ENCODE measurements at regions not wholly inside any gene's neighbourhood (a gene's known extent, or its start where the extent isn't known, plus 50 kb on each side); places are given as distances from the start of the nearest gene placed in this dataset.

DNA sequence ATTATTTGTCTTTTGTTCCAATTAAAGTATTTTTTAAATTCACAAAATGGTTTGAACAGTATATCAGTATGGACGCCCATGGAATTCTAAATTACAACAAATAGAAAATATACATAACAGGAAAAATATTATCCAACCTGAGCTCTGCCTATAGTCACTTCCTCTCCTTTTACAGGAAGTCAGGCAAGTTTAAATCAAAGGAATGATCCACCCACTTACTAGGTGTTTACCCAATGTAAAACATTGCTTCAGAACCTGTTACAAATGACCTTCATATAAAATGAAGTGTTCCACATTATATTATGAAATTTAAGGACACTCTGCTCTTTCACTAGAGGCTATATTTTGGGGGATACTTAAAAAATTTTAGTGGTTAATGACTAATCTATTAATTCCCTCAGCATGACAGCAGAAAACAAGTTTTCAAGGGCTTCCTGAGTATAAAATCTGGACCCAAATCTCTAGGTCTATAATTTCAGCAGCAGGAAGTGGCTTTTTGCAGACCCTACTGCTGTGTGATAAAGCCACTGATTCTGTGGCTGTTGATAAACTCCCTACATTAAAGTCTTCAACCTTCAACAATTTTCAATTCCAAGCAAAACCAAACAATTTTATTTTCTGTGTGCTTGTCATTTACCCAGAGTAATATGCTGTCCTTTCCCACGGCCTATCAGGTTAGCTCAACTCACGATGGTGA, 722.6 kb downstream of the GATA3 start:
- Histone ChIP-seq H3K9me3 (replicated peaks in 1 of 11) (no peaks in the 10 kb centered on the region), H3K4me3 (no peak overlapping the region), H3K27me3 (no peaks in the 10 kb centered on the region), H4K20me1 (no peaks in the 10 kb centered on the region), H3K9ac (no peak overlapping the region), H3K36me3 (no peaks in the 10 kb centered on the region), H3K4me2 (no peak overlapping the region), H3K4me1 (no peaks in the 10 kb centered on the region), H3K27ac (no peak overlapping the region)
- no peak for TF ChIP-seq Cebpa-rat (IDR thresholded peaks at IDR 0.05)

DNA sequence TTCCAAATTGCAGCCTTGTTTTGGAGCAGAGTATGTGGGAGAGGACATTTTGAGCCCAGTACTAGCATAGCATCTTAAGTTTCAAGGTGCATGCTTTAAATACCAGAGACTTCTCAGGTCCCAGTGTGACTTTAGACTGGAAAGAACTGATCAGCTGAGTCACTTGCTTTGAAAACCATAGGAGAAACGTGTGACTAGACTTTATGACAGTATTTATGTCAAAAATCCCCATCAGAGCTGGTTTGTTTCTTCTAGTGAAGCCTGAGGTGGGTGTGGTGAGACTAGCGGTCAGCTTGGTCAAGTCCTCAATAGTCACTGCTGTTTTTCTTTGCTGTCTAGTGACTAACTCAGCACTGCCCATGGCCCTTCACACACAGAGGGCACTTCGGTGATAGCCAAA, 724.2 kb downstream of the GATA3 start:
- TF ChIP-seq Cebpa-rat (IDR thresholded peaks at IDR 0.05), result no peak
- Histone ChIP-seq H3K4me3 (no peak overlapping the region), H3K4me2 (no peak overlapping the region), H3K4me1 (no peaks in the 10 kb centered on the region), H3K36me3 (no peaks in the 10 kb centered on the region), H3K27ac (no peak overlapping the region), H3K9me3 (replicated peaks in 1 of 11) (no peaks in the 10 kb centered on the region), H3K9ac (no peak overlapping the region), H3K27me3 (no peaks in the 10 kb centered on the region), H4K20me1 (no peaks in the 10 kb centered on the region)

DNA sequence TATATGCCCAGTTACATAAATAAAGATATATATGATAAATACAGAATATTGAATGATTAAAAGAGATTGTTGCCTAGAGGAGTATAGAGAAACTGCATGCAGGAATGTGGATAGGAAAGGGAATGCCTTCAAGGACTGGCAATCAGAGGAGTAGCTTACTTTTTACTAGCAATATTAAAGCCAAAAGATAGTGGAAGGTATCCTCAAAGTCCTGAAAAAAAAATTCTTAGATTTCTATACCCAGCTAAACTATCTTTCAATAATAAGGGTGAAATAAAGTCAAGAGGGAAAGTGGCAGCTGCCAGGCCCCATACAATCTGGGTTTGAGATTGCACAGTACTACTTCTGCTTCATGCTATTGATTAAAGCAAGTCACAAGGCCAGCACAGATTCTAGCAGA, 733.2 kb downstream of the GATA3 start:
- H3K4me1 ChIP-seq, result no peaks in the 10 kb centered on the region
- H3K27ac ChIP-seq, result no peak overlapping the region
- H3K36me3 ChIP-seq, result no peaks in the 10 kb centered on the region
- TF ChIP-seq Cebpa-rat (IDR thresholded peaks at IDR 0.05), result no peak
- H3K9ac ChIP-seq, result no peak overlapping the region
- no peaks in the 10 kb centered on the region for H4K20me1 ChIP-seq
- no peak overlapping the region for H3K4me3 ChIP-seq
- H3K27me3 ChIP-seq, result no peaks in the 10 kb centered on the region
- H3K4me2 ChIP-seq, result no peak overlapping the region
- H3K9me3 ChIP-seq (replicated peaks in 1 of 11), result peaks cover 22 to 39% (median 29%) of the 10 kb centered on the region in 11 experiments

GRCh38 chr10:8790390-8790789, 735.9 kb downstream of the GATA3 start:
- no peaks in the 10 kb centered on the region for H3K27me3 ChIP-seq
- peaks cover 22 to 39% (median 31%) of the 10 kb centered on the region in 11 experiments for H3K9me3 ChIP-seq (replicated peaks in 1 of 11)
- no peaks in the 10 kb centered on the region for H3K4me1 ChIP-seq
- H3K4me3 ChIP-seq, result no peak overlapping the region
- no peak overlapping the region for H3K9ac ChIP-seq
- no peak for TF ChIP-seq Cebpa-rat (IDR thresholded peaks at IDR 0.05)
- H3K27ac ChIP-seq, result no peak overlapping the region
- H3K36me3 ChIP-seq, result no peaks in the 10 kb centered on the region
- no peaks in the 10 kb centered on the region for H4K20me1 ChIP-seq
- no peak overlapping the region for H3K4me2 ChIP-seq

DNA sequence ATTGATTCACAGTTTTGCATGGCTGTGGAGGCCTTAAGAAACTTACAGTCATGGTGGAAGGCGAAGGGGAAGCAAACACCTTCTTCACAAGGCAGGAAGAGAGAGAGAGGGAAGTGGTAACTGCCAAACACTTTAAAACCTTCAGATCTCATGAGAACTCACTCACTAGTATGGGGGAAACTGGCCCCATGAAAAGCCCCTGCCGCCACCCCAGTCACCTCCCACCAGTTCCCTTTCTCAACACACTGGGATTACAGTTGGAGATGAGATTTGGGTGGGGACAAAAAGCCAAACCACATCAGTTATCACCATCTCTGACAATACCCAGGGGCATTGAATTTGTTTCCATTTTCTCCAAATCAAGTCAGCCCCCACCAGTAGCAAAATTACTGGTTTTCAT, 740.4 kb downstream of the GATA3 start:
- Histone ChIP-seq H3K4me1 (no peaks in the 10 kb centered on the region), H3K4me3 (no peak overlapping the region), H3K36me3 (no peaks in the 10 kb centered on the region), H3K9me3 (replicated peaks in 1 of 11) (peaks cover 0 to 9% (median 0%) of the 10 kb centered on the region in 11 experiments; a peak in 1 of 22 replicates), H4K20me1 (no peaks in the 10 kb centered on the region), H3K4me2 (no peak overlapping the region; a peak in 1 of 22 replicates), H3K9ac (no peak overlapping the region), H3K27me3 (no peaks in the 10 kb centered on the region), H3K27ac (no peak overlapping the region)
- no peak for TF ChIP-seq Cebpa-rat (IDR thresholded peaks at IDR 0.05)

DNA sequence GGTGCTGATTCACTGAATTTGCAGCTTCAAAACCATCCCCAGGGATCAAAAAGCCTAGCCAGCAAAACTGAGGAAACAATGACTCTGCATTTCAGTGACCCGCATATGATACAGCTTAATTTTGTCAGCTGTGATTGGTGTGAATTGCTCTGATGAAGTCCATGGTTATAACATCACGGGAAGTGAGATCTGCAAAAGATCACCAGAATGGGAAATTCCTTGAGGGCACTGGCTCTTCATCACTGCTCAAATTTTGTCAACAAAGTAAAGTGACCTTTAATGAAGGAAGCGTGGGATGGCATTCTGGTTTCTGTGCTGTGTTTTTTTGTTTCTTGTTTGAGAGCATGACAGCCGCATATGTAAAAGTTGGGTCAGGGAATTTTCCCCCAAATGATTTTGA, 745.9 kb downstream of the GATA3 start:
- Histone ChIP-seq H4K20me1 (no peaks in the 10 kb centered on the region), H3K9ac (no peak overlapping the region), H3K9me3 (replicated peaks in 1 of 11) (peaks cover 0 to 6% (median 3%) of the 10 kb centered on the region in 11 experiments; a peak in 11 of 22 replicates), H3K36me3 (no peaks in the 10 kb centered on the region), H3K27me3 (no peaks in the 10 kb centered on the region), H3K27ac (no peak overlapping the region), H3K4me3 (no peak overlapping the region), H3K4me1 (no peaks in the 10 kb centered on the region), H3K4me2 (no peak overlapping the region)
- no peak for TF ChIP-seq Cebpa-rat (IDR thresholded peaks at IDR 0.05)

- Histone ChIP-seq H3K4me2 (no peak overlapping the region), H3K9ac (no peak overlapping the region), H3K27me3 (no peaks in the 10 kb centered on the region), H3K4me1 (no peaks in the 10 kb centered on the region), H4K20me1 (no peaks in the 10 kb centered on the region), H3K9me3 (replicated peaks in 1 of 11) (peaks cover 9 to 22% (median 13%) of the 10 kb centered on the region in 11 experiments; a peak in 18 of 22 replicates), H3K27ac (no peak overlapping the region), H3K36me3 (no peaks in the 10 kb centered on the region), H3K4me3 (no peak overlapping the region)
- TF ChIP-seq Cebpa-rat (IDR thresholded peaks at IDR 0.05), result no peak
These were observed 749.5 kb downstream of the GATA3 start for GRCh38 chr10:8803992-8804391.

- H3K27ac ChIP-seq, result no peak overlapping the region
- H3K9me3 ChIP-seq (replicated peaks in 1 of 11), result peaks cover 6 to 14% (median 7%) of the 10 kb centered on the region in 11 experiments; a peak in 18 of 22 replicates
- no peaks in the 10 kb centered on the region for H4K20me1 ChIP-seq
- no peaks in the 10 kb centered on the region for H3K4me1 ChIP-seq
- no peak overlapping the region for H3K4me2 ChIP-seq
- H3K9ac ChIP-seq, result no peak overlapping the region
- TF ChIP-seq Cebpa-rat (IDR thresholded peaks at IDR 0.05), result no peak
- H3K27me3 ChIP-seq, result no peaks in the 10 kb centered on the region
- no peak overlapping the region for H3K4me3 ChIP-seq
- H3K36me3 ChIP-seq, result no peaks in the 10 kb centered on the region
These were observed 756.2 kb downstream of the GATA3 start for GRCh38 chr10:8810677-8811076.

DNA sequence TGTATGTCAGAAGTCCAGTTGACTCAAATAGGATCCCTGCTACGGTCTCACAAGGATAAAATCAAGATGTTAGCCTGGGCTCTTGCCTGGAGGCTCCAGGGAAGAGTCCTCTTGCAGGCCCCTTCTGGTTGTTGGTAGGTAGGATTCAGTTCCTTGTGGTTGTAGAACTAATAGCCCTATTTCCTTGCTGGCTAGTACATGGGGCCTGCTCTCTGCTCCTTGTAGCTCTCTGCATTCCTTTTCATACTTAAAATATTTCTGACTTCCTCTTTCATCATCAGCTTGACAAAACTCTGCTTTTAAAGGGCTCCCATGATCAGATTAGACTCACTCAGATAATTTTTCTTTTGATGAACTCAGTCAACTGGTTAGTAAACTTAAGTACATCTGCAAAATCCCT, 756.7 kb downstream of the GATA3 start:
- Histone ChIP-seq H3K27ac (no peak overlapping the region), H3K4me1 (no peaks in the 10 kb centered on the region), H3K4me2 (no peak overlapping the region), H4K20me1 (no peaks in the 10 kb centered on the region), H3K9me3 (replicated peaks in 1 of 11) (peaks cover under 1 to 9% (median 1%) of the 10 kb centered on the region in 11 experiments; a peak in 15 of 22 replicates), H3K9ac (no peak overlapping the region), H3K27me3 (no peaks in the 10 kb centered on the region), H3K36me3 (no peaks in the 10 kb centered on the region), H3K4me3 (no peak overlapping the region)
- no peak for TF ChIP-seq Cebpa-rat (IDR thresholded peaks at IDR 0.05)

DNA sequence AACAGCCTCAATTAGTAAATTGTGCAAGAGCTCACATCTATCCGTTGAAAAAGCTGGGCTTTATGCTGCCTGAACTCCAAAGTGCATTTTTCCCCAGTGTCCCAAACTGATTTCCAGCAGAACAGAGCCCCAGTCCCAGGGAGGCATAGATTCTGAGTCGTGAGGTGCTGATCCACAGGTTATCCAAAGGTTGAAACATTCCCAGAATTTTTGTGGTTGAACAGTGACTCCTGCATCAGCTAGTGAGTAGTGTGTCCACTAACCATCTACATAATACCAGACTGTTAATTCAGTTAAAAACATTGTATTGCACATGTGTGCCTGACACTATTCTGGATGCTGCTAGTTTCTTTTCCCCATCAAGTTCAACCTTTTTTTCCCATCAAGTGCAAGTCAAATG, 761.5 kb downstream of the GATA3 start:
- H3K4me1 ChIP-seq, result no peaks in the 10 kb centered on the region
- H4K20me1 ChIP-seq, result no peaks in the 10 kb centered on the region
- H3K27me3 ChIP-seq, result no peaks in the 10 kb centered on the region
- H3K4me3 ChIP-seq, result no peak overlapping the region
- no peaks in the 10 kb centered on the region for H3K36me3 ChIP-seq
- no peak overlapping the region for H3K9ac ChIP-seq
- no peaks in the 10 kb centered on the region for H3K9me3 ChIP-seq (replicated peaks in 1 of 11)
- H3K4me2 ChIP-seq, result no peak overlapping the region
- no peak overlapping the region for H3K27ac ChIP-seq
- TF ChIP-seq Cebpa-rat (IDR thresholded peaks at IDR 0.05), result no peak
